CD14-positive monocyte (primary cell): ENCODE measurements at regions not wholly inside any gene's neighbourhood (a gene's known extent, or its start where the extent isn't known, plus 50 kb on each side); places are given as distances from the start of the nearest gene placed in this dataset.

ENCODE experiments used
- DNase-seq, 3 donors: peaks; one replicate each; pipeline ENCODE4 v3.0.0-alpha.2; 2011 to 2022
- H2AFZ ChIP-seq: 2 replicates; pipeline ENCODE4 v1.6.0; 2012; ENCODE audit warnings: mild to moderate bottlenecking, low read depth, low read length, inconsistent platforms; ENCODE audit not compliant: insufficient read depth, poor library complexity, severe bottlenecking
- H3K27ac ChIP-seq, 2 donors: 1 replicate in 1 of 2; 2 replicates in 1 of 2; pipeline ENCODE4 v1.5.1; 2012 to 2013; ENCODE audit warnings: low read length in 2 of 2, control low read depth in 1 of 2, inconsistent platforms in 1 of 2, low read depth in 1 of 2, mild to moderate bottlenecking in 1 of 2
- H3K27me3 ChIP-seq, 2 donors: one replicate each; pipeline versions ENCODE4 v1.6.0 to v1.6.1; 2011 to 2013; ENCODE audit warnings: low read length in 2 of 2; ENCODE audit not compliant: control insufficient read depth in 2 of 2, insufficient read depth in 2 of 2
- H3K36me3 ChIP-seq, 2 donors: replicated peaks in 1 of 2; 1 replicate in 1 of 2; 2 replicates in 1 of 2; pipeline versions ENCODE4 v1.5.1 to v1.6.1; 2012 to 2013; ENCODE audit warnings: low read length in 2 of 2, control low read depth in 1 of 2, inconsistent platforms in 1 of 2, mild to moderate bottlenecking in 1 of 2; ENCODE audit not compliant: insufficient read depth in 2 of 2, control insufficient read depth in 1 of 2
- H3K4me1 ChIP-seq, 2 donors: 1 replicate in 1 of 2; 2 replicates in 1 of 2; pipeline versions ENCODE4 v1.5.1 to v1.6.1; 2012 to 2013; ENCODE audit warnings: low read length in 2 of 2, control low read depth in 1 of 2, inconsistent platforms in 1 of 2, mild to moderate bottlenecking in 1 of 2, moderate library complexity in 1 of 2; ENCODE audit not compliant: insufficient read depth in 2 of 2, control insufficient read depth in 1 of 2
- H3K4me2 ChIP-seq: replicated peaks from 2 replicates; pipeline ENCODE3; 2012; ENCODE audit warnings: low read length, moderate library complexity, mild to moderate bottlenecking; ENCODE audit not compliant: poor library complexity, severe bottlenecking; ENCODE audit errors: extremely low read depth
- H3K4me3 ChIP-seq, 3 experiments: fragments of 200-600 bp in 1 of 3; sonication (generic) in 1 of 3; replicated peaks in 1 of 3; 1 replicate in 2 of 3; 2 replicates in 1 of 3; pipeline ENCODE4 v1.5.1; 2011 to 2013; ENCODE audit warnings: low read length in 3 of 3, mild to moderate bottlenecking in 3 of 3, control low read depth in 2 of 3, low read depth in 2 of 3, inconsistent platforms in 1 of 3, moderate library complexity in 1 of 3
- H3K79me2 ChIP-seq: 2 replicates; pipeline ENCODE4 v1.6.0; 2012; ENCODE audit warnings: mild to moderate bottlenecking, control low read depth, inconsistent platforms, low read length, moderate library complexity; ENCODE audit not compliant: insufficient read depth
- H3K9ac ChIP-seq: 2 replicates; pipeline ENCODE4 v1.6.0; 2017; ENCODE audit warnings: low read length, mild to moderate bottlenecking; ENCODE audit not compliant: insufficient read depth, poor library complexity, severe bottlenecking
- H3K9me3 ChIP-seq, 2 donors: replicated peaks in 1 of 2; 1 replicate in 1 of 2; 2 replicates in 1 of 2; pipeline versions ENCODE4 v1.5.1 to v1.6.1; 2012 to 2013; ENCODE audit warnings: low read length in 2 of 2, control low read depth in 1 of 2; ENCODE audit not compliant: control insufficient read depth in 1 of 2, insufficient read depth in 1 of 2
- H4K20me1 ChIP-seq: 2 replicates; pipeline ENCODE4 v1.6.0; 2012; ENCODE audit warnings: mild to moderate bottlenecking, low read length, control low read depth, moderate library complexity; ENCODE audit not compliant: insufficient read depth
- H3K27ac Mint-ChIP-seq, 7 donors: one replicate each; pipeline ENCODE4 v1.8.0; 2020; ENCODE audit warnings: mild to moderate bottlenecking in 7 of 7, mixed read lengths in 7 of 7, moderate library complexity in 6 of 7, inconsistent platforms in 2 of 7
- H3K27me3 Mint-ChIP-seq, 3 donors: one replicate each; pipeline ENCODE4 v1.8.0; 2021 to 2022; ENCODE audit warnings: low read depth in 3 of 3, mild to moderate bottlenecking in 3 of 3, mixed read lengths in 3 of 3, moderate library complexity in 3 of 3, inconsistent platforms in 1 of 3
- H3K36me3 Mint-ChIP-seq, 2 donors: one replicate each; pipeline ENCODE4 v1.8.0; 2020; ENCODE audit warnings: mixed read lengths in 2 of 2, inconsistent platforms in 1 of 2, mild to moderate bottlenecking in 1 of 2
- H3K4me1 Mint-ChIP-seq: one replicate; pipeline ENCODE4 v1.8.0; 2020; ENCODE audit warnings: mild to moderate bottlenecking, mixed read lengths
- H3K4me3 Mint-ChIP-seq, 2 donors: one replicate each; pipeline ENCODE4 v1.8.0; 2020; ENCODE audit warnings: mild to moderate bottlenecking in 2 of 2, mixed read lengths in 2 of 2, moderate library complexity in 1 of 2
- H3K9me3 Mint-ChIP-seq, 7 donors: one replicate each; pipeline ENCODE4 v1.8.0; 2020 to 2022; ENCODE audit warnings: mixed read lengths in 7 of 7, mild to moderate bottlenecking in 6 of 7, moderate library complexity in 6 of 7, inconsistent platforms in 2 of 7
- CTCF ChIP-seq: fragments of 200-600 bp; IDR thresholded peaks from one replicate; pipeline ENCODE4 v1.8.0; 2022; ENCODE audit warnings: antibody characterized with exemption, mild to moderate bottlenecking
- WGBS: methylation state at CpG from one replicate; pipeline ENCODE4 v1.1.5; 2013; ENCODE audit warnings: missing lambda C conversion rate; ENCODE audit not compliant: insufficient coverage; 5-methylcytosine and 5-hydroxymethylcytosine counted together
- intact Hi-C, 2 donors: fragments of 100-400 bp; cut with micrococcal nuclease; formaldehyde crosslinking; loops; one replicate each; pipeline versions ENCODE4 v1.15.0 to v1.15.1; 2023

GRCh38 chr1:29569971-29570634 is 333.8 kb downstream of the PTPRU start:
- Histone ChIP-seq H3K27ac (no peak overlapping the region), H3K4me3 (no peak overlapping the region), H3K36me3 (no peaks in the 10 kb centered on the region), H2AFZ (no peak overlapping the region), H4K20me1 (no peaks in the 10 kb centered on the region), H3K4me1 (no peaks in the 10 kb centered on the region), H3K4me2 (no peak overlapping the region), H3K27me3 (peaks cover 0 to 2% of the 10 kb centered on the region in 2 donors), H3K9me3 (peaks cover 16 to 21% of the 10 kb centered on the region in 2 donors), H3K79me2 (no peaks in the 10 kb centered on the region), H3K9ac (no peak overlapping the region)
- Mint-ChIP-seq H3K36me3 (no peaks in the 10 kb centered on the region), H3K4me3 (no peak overlapping the region), H3K4me1 (no peaks in the 10 kb centered on the region), H3K27ac (no peak overlapping the region), H3K27me3 (peaks cover 3 to 4% (median 4%) of the 10 kb centered on the region in 3 donors), H3K9me3 (peaks cover 3 to 16% (median 10%) of the 10 kb centered on the region in 7 donors)
- no peak for DNase-seq
- TF ChIP-seq CTCF, result no peak
- WGBS, result 88% methylated on average over 4 of the region's 5 CpGs
- intact Hi-C loops, result no loop called here

- no CpG with 5 or more reads among the region's 1 CpG for WGBS
- Histone ChIP-seq H3K4me2 (no peak overlapping the region), H3K79me2 (no peaks in the 10 kb centered on the region), H3K4me3 (no peak overlapping the region), H2AFZ (no peak overlapping the region), H3K27me3 (peaks cover 0 to 2% of the 10 kb centered on the region in 2 donors), H3K9ac (no peak overlapping the region), H3K4me1 (no peaks in the 10 kb centered on the region), H3K9me3 (peaks cover 30 to 50% of the 10 kb centered on the region in 2 donors), H4K20me1 (no peaks in the 10 kb centered on the region), H3K36me3 (no peaks in the 10 kb centered on the region), H3K27ac (no peak overlapping the region)
- Mint-ChIP-seq H3K4me3 (no peak overlapping the region), H3K36me3 (no peaks in the 10 kb centered on the region), H3K27ac (no peak overlapping the region), H3K9me3 (peaks cover 13 to 30% (median 25%) of the 10 kb centered on the region in 7 donors), H3K27me3 (peaks cover 0 to 1% (median 0%) of the 10 kb centered on the region in 3 donors), H3K4me1 (no peaks in the 10 kb centered on the region)
- no peak for TF ChIP-seq CTCF
- DNase-seq, result no peak
- intact Hi-C loops, result no loop called here
Measured at GRCh38 chr1:29567257-29567656, 330.9 kb downstream of the PTPRU start.
